Esophagus muscularis mucosa (tissue), 4 donors: ENCODE measurements at regions not wholly inside any gene's neighbourhood (a gene's known extent, or its start where the extent isn't known, plus 50 kb on each side); places are given as distances from the start of the nearest gene placed in this dataset.

Experiments used
- CTCF ChIP-seq, 3 experiments: fragments of 200-600 bp in 2 of 3; fragments of 450-650 bp in 1 of 3; sonication (generic) in 2 of 3; IDR thresholded peaks; one replicate each; pipeline ENCODE4 v1.5.1; 2017 to 2019; ENCODE audit warnings: antibody characterized with exemption in 3 of 3, mild to moderate bottlenecking in 2 of 3, moderate library complexity in 1 of 3
- EP300 ChIP-seq: sonication (generic); formaldehyde crosslinking; IDR thresholded peaks from one replicate; pipeline ENCODE4 v1.6.1; 2017; ENCODE audit warnings: antibody characterized with exemption
- POLR2A ChIP-seq: fragments of 450-650 bp; IDR thresholded peaks from one replicate; pipeline ENCODE4 v1.6.1; 2017; ENCODE audit warnings: antibody characterized with exemption, moderate library complexity, mild to moderate bottlenecking, low read depth
- POLR2AphosphoS5 ChIP-seq, 2 donors: sonication (generic); formaldehyde crosslinking; IDR thresholded peaks; one replicate each; pipeline ENCODE4 v1.6.1; 2017; ENCODE audit warnings: antibody characterized with exemption in 2 of 2

GRCh38 chr4:187108845-187109244 is 385.2 kb upstream of the FAT1 start:
- TF ChIP-seq POLR2AphosphoS5 (IDR thresholded peaks at IDR 0.05) (no peak), POLR2A (no peak), CTCF (IDR thresholded peaks at IDR 0.05) (no peak), EP300 (no peak)
